OCI-LY1 (cell line): ENCODE measurements at regions not wholly inside any gene's neighbourhood (a gene's known extent, or its start where the extent isn't known, plus 50 kb on each side); places are given as distances from the start of the nearest gene placed in this dataset.

Experiments used
- EZH2 ChIP-seq: fragments of 200-600 bp; sonication (generic), shearing (Covaris generic); IDR thresholded peaks from 2 replicates; pipeline ENCODE4 v1.8.0; 2017; ENCODE audit warnings: borderline replicate concordance, mixed run types, mild to moderate bottlenecking, antibody characterized with exemption, low read length, moderate library complexity, mixed read lengths
- TF ChIP-seq, protein P1 (sequence below): fragments of 200-600 bp; sonication (generic), shearing (Covaris generic); IDR thresholded peaks from 2 replicates; pipeline ENCODE4 v1.5.1; 2017; ENCODE audit warnings: mild to moderate bottlenecking, antibody characterized with exemption, low read length, moderate library complexity, mixed read lengths

DNA sequence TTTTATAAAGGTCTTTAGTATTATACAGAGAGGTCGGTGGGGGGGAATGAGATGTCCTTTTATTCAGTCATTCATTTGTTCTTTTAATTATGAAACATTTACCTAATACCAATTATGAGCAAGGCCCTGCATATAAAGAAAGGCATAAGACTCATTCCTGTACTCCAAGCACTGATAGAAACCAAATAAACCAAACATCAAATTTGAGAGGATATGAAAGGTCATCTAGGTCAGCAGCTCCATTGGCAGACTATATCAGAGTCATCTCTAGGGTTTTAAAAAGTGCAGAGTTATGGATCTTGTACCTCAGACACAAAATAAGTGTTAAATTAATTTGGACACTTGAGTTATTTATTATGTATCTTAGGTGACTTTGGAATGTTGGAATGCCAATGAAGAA lies 71.5 kb downstream of the CASP12 start:
- TF ChIP-seq, protein P1, sequence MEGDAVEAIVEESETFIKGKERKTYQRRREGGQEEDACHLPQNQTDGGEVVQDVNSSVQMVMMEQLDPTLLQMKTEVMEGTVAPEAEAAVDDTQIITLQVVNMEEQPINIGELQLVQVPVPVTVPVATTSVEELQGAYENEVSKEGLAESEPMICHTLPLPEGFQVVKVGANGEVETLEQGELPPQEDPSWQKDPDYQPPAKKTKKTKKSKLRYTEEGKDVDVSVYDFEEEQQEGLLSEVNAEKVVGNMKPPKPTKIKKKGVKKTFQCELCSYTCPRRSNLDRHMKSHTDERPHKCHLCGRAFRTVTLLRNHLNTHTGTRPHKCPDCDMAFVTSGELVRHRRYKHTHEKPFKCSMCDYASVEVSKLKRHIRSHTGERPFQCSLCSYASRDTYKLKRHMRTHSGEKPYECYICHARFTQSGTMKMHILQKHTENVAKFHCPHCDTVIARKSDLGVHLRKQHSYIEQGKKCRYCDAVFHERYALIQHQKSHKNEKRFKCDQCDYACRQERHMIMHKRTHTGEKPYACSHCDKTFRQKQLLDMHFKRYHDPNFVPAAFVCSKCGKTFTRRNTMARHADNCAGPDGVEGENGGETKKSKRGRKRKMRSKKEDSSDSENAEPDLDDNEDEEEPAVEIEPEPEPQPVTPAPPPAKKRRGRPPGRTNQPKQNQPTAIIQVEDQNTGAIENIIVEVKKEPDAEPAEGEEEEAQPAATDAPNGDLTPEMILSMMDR: no peak
- no peak for TF ChIP-seq EZH2
